AG04449 (cell line): ENCODE measurements at regions not wholly inside any gene's neighbourhood (a gene's known extent, or its start where the extent isn't known, plus 50 kb on each side); places are given as distances from the start of the nearest gene placed in this dataset.
"Not testable (repeated sequence)": the region's sequence is repeated elsewhere in the genome, so short reads cannot be mapped to it uniquely, and the experiment has no call there.

ENCODE experiments used
- CTCF ChIA-PET: fragments of 350-600 bp; formaldehyde crosslinking; extraction: SDS; loops from one replicate; lab custom pipeline; 2021; ENCODE audit warnings: antibody characterized with exemption; lab: Yijun Ruan, JAX
- POLR2A ChIA-PET: fragments of 400-600, 350-600 bp; formaldehyde crosslinking; extraction: SDS; loops from one replicate; lab custom pipeline; 2020; ENCODE audit warnings: antibody characterized with exemption, inconsistent platforms; lab: Yijun Ruan, JAX
- DNase-seq: peaks from one replicate; pipeline ENCODE4 v3.0.0-alpha.2; 2010; ENCODE audit warnings: low read depth, low spot score
- H3K4me3 ChIP-seq: 2 replicates; pipeline ENCODE4 v1.5.1; 2011; ENCODE audit warnings: low read depth, mild to moderate bottlenecking, control low read depth, low read length
- TF ChIP-seq, protein P1 (sequence below): IDR thresholded peaks from one replicate; pipeline ENCODE4 v1.5.1; 2011; ENCODE audit warnings: mild to moderate bottlenecking, moderate library complexity, low read length, control low read depth, inconsistent platforms; ENCODE audit not compliant: insufficient read depth; ENCODE audit errors: missing control alignments

DNA sequence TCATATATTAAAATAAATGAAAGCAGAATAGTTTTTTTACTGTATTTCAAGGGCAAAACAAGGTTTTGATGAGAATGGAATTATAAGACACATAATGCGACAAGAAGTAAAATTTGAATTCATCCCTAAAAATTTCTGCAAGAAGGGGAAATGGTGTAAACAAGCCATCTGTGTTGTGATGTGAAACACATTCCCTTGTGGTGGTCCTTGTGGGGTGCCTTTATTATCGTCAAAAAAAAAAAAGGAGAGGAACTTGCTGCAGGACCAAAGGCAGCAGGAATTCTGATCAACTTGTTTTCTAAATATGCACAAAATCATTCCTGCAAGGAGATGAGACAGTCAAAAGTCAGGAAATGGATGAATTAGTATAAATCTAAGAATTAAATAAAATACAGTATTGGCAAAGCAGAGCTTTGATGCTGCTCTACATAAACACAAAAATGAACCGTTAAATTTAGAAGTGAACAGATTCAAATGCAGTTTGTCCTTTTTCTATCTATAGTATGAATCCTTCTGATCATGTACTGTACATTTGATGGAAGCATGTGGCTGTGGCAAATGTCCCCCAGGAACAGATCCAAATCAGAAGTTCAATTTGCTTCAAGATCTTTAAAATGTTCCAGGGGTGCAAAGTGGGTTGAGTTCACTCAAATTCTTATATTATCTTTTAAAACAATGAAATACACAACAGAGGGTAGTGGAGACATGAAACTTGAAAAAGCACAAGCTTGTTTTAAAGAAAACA is 818.8 kb downstream of the PLCL1 start:
- no peak overlapping the region for H3K4me3 ChIP-seq
- ChIA-PET CTCF (interaction anchor here (1.0 kb wide), 1 partner anchor 8 kb away, joined by 3 read pairs; no protein-coding TSS in a partner anchor), POLR2A (no interaction called here)
- no peak for DNase-seq
- TF ChIP-seq, protein P1, sequence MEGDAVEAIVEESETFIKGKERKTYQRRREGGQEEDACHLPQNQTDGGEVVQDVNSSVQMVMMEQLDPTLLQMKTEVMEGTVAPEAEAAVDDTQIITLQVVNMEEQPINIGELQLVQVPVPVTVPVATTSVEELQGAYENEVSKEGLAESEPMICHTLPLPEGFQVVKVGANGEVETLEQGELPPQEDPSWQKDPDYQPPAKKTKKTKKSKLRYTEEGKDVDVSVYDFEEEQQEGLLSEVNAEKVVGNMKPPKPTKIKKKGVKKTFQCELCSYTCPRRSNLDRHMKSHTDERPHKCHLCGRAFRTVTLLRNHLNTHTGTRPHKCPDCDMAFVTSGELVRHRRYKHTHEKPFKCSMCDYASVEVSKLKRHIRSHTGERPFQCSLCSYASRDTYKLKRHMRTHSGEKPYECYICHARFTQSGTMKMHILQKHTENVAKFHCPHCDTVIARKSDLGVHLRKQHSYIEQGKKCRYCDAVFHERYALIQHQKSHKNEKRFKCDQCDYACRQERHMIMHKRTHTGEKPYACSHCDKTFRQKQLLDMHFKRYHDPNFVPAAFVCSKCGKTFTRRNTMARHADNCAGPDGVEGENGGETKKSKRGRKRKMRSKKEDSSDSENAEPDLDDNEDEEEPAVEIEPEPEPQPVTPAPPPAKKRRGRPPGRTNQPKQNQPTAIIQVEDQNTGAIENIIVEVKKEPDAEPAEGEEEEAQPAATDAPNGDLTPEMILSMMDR: no peak

DNA sequence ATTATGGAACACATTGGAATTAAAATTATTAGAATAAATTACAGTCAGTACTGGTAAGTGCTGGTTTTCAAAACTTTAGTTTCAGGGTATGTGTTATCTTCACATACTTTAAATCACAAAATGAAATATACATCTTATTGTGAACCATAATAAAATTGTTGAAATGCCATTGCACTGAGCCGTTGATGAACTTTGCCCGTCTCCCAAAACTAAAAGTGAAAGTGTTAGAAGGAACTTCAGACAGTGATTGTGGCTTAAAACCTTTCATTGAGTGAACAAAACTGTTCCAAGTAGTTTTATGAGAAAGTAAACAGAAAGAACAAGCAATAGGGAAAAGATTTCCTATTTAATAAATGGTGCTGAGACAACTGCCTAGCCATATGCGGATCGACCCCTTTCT is 811.6 kb downstream of the PLCL1 start:
- no peak overlapping the region for H3K4me3 ChIP-seq
- DNase-seq: no peak
- CTCF ChIA-PET: no interaction called here
- TF ChIP-seq, protein P1: no peak
- POLR2A ChIA-PET: no interaction called here

- POLR2A ChIA-PET: no interaction called here
- no peak for DNase-seq
- CTCF ChIA-PET: no interaction called here
- TF ChIP-seq, protein P1: no peak
- no peak overlapping the region for H3K4me3 ChIP-seq
Measured at GRCh38 chr2:198611201-198611600, 806.8 kb downstream of the PLCL1 start.

GRCh38 chr2:198604599-198604998 is 800.2 kb downstream of the PLCL1 start:
- POLR2A ChIA-PET: no interaction called here
- TF ChIP-seq, protein P1: no peak
- H3K4me3 ChIP-seq: no peak overlapping the region
- no peak for DNase-seq
- CTCF ChIA-PET: no interaction called here

DNA sequence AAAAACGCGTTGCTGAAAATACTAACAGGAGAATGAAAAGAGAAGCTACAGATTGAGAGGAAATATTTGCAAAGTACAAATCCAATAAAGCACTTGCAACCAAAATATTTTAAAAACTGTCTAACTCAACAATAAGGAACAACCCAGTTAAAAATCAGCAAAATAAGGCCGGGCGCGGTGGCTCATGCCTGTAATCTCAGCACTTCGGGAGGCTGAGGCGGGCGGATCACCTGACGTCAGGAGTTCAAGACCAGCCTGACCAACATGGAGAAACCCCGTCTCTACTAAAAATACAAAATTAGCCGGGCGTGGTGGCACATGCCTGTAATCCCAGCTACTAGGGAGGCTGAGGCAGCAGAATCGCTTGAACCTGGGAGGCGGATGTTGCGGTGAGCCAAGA is 798.6 kb downstream of the PLCL1 start:
- CTCF ChIA-PET, H3K4me3 ChIP-seq, DNase-seq, POLR2A ChIA-PET: not testable (repeated sequence)

GRCh38 chr2:198597648-198598047 is 793.3 kb downstream of the PLCL1 start:
- no peak for DNase-seq
- TF ChIP-seq, protein P1: no peak
- CTCF ChIA-PET: no interaction called here
- H3K4me3 ChIP-seq: no peak overlapping the region
- POLR2A ChIA-PET: no interaction called here

DNA sequence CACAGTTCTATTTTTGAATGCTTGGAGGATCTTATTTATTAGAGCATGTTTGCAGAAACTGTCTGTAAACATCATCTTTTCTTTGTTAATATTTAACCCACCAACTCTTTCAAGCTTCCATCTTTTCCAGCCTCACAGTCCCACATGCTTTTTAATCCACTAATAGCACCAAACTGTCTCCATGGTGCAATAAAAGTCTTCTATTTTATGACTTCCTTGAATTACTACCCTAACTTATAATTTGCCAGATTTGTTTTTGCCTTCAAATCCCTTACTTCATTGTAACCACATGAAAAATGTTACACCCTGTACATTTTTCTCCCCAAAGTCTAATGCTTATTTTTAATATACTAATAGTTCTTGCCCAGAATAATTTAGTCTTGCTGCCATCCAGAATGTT is 792.6 kb downstream of the PLCL1 start:
- DNase-seq: no peak
- ChIA-PET POLR2A (no interaction called here), CTCF (no interaction called here)
- H3K4me3 ChIP-seq: no peak overlapping the region
- TF ChIP-seq, protein P1: no peak
